GM19452 (cell line): ENCODE measurements at regions not wholly inside any gene's neighbourhood (a gene's known extent, or its start where the extent isn't known, plus 50 kb on each side); places are given as distances from the start of the nearest gene placed in this dataset.
"Not testable (repeated sequence)": the region's sequence is repeated elsewhere in the genome, so short reads cannot be mapped to it uniquely, and the experiment has no call there.

Source experiments
- ATAC-seq: cut with Tn5 transposase; IDR thresholded peaks from one replicate; pipeline ENCODE4 v1.9.1; 2021; ENCODE audit not compliant: unreplicated experiment

GRCh38 chr4:123535037-123535748, 138.6 kb downstream of the SPRY1 start:
- ATAC-seq, result no peak

GRCh38 chr4:123536225-123536624, 139.6 kb downstream of the SPRY1 start:
- no peak for ATAC-seq

- not testable (repeated sequence) for ATAC-seq
Measured at GRCh38 chr4:123537906-123538402, 141.4 kb downstream of the SPRY1 start.

GRCh38 chr4:123545667-123546572, 149.3 kb downstream of the SPRY1 start:
- ATAC-seq, result no peak

GRCh38 chr4:123546573-123547060, 150.0 kb downstream of the SPRY1 start:
- no peak for ATAC-seq

- ATAC-seq, result no peak
Measured at GRCh38 chr4:123547216-123548165, 150.9 kb downstream of the SPRY1 start.

- ATAC-seq, result no peak
Measured at GRCh38 chr4:123553279-123553678, 156.7 kb downstream of the SPRY1 start.

GRCh38 chr4:123553733-123554637, 157.4 kb downstream of the SPRY1 start:
- ATAC-seq, result no peak

- no peak for ATAC-seq
Measured at GRCh38 chr4:123554801-123555232, 158.2 kb downstream of the SPRY1 start.

- ATAC-seq, result no peak
Measured at GRCh38 chr4:123555233-123555806, 158.7 kb downstream of the SPRY1 start.

GRCh38 chr4:123555807-123556273, 159.2 kb downstream of the SPRY1 start:
- ATAC-seq, result no peak

GRCh38 chr4:123556526-123556925, 159.9 kb downstream of the SPRY1 start:
- ATAC-seq, result no peak

GRCh38 chr4:123557857-123558536, 161.4 kb downstream of the SPRY1 start:
- no peak for ATAC-seq

- ATAC-seq, result no peak
Measured at GRCh38 chr4:123558865-123559264, 162.3 kb downstream of the SPRY1 start.

- no peak for ATAC-seq
Measured at GRCh38 chr4:123559955-123560871, 163.6 kb downstream of the SPRY1 start.

GRCh38 chr4:123561525-123561924, 164.9 kb downstream of the SPRY1 start:
- ATAC-seq, result no peak

- ATAC-seq, result no peak
Measured at GRCh38 chr4:123562994-123563750, 166.6 kb downstream of the SPRY1 start.
